Progenitor cell of endocrine pancreas (in vitro differentiated cells): ENCODE measurements at regions not wholly inside any gene's neighbourhood (a gene's known extent, or its start where the extent isn't known, plus 50 kb on each side); places are given as distances from the start of the nearest gene placed in this dataset.

Source experiments
- DNase-seq: peaks from one replicate; pipeline ENCODE4 v3.0.0; 2021; ENCODE audit warnings: low spot score; ENCODE audit not compliant: unreplicated experiment
- H3K27ac Mint-ChIP-seq: 2 replicates; pipeline ENCODE4 v1.8.0; 2021; ENCODE audit warnings: mild to moderate bottlenecking, moderate library complexity, mixed read lengths
- H3K27me3 Mint-ChIP-seq: 2 replicates; pipeline ENCODE4 v1.8.0; 2021; ENCODE audit warnings: mixed read lengths
- H3K36me3 Mint-ChIP-seq: 2 replicates; pipeline ENCODE4 v1.8.0; 2022; ENCODE audit warnings: mixed read lengths; ENCODE audit not compliant: insufficient read depth
- H3K4me1 Mint-ChIP-seq: 2 replicates; pipeline ENCODE4 v1.8.0; 2021; ENCODE audit warnings: low read depth, mixed read lengths
- H3K4me3 Mint-ChIP-seq: 2 replicates; pipeline ENCODE4 v1.8.0; 2021; ENCODE audit warnings: low read depth, mild to moderate bottlenecking, moderate library complexity, mixed read lengths
- H3K9me3 Mint-ChIP-seq: 2 replicates; pipeline ENCODE4 v1.8.0; 2021; ENCODE audit warnings: low read depth, mixed read lengths
- TF ChIP-seq, protein P1 (sequence below): fragments of 200-600 bp; sonication (generic); IDR thresholded peaks from one replicate; pipeline ENCODE4 v1.5.0; 2021; ENCODE audit warnings: antibody characterized with exemption, mild to moderate bottlenecking; ENCODE audit not compliant: unreplicated experiment

DNA sequence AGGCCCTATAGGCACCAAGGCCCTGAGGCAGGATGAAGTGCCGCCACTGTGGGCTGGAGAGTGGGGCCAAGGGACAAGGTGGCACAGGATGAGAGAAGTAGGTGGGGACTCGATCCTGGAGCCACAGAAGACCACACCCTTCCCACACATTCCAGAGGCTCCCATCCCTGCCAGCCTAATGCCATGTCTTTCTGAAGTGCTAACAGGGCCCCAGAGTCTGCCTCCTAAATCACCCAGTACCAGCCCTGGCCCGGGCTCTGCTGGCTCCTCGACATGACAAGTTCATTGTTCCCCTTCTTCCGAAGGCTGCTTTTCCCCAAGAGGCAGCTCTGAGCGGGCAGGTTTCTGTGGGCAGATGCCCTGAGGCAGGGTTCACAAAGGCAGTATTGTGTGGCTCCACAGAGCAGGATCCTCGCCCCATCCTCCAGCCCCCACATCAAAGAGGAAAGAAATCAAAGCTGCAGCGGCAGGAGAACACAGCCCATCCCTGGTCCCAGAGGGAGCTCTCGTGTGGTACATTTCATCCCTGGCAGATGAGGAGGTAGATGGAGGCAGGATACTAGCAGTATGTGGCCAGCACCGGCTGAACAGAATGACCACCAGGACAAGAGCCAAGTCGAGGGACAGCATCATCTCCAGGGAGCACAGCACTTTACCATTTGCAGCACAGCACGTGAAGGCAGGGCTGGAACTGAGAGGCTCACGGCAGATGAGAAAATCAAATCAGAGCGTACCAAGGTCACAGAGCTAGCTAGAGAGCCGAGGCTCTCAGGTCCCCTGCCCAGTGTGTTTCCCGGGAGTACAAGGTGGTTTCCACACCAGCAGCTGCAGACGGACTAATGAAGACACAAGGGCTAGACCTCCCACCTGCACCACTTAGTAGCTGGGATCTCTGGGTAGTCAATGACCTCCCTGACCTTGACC lies 64.8 kb downstream of the SYF2 start:
- Mint-ChIP-seq H3K36me3 (peaks cover 1% of the 10 kb centered on the region), H3K9me3 (peaks cover 6% of the 10 kb centered on the region), H3K4me3 (peak overlapping the region; percentile 45), H3K27me3 (no peaks in the 10 kb centered on the region), H3K27ac (peak overlapping the region; percentile 95), H3K4me1 (peaks cover 41% of the 10 kb centered on the region)
- no peak for DNase-seq
- TF ChIP-seq, protein P1, sequence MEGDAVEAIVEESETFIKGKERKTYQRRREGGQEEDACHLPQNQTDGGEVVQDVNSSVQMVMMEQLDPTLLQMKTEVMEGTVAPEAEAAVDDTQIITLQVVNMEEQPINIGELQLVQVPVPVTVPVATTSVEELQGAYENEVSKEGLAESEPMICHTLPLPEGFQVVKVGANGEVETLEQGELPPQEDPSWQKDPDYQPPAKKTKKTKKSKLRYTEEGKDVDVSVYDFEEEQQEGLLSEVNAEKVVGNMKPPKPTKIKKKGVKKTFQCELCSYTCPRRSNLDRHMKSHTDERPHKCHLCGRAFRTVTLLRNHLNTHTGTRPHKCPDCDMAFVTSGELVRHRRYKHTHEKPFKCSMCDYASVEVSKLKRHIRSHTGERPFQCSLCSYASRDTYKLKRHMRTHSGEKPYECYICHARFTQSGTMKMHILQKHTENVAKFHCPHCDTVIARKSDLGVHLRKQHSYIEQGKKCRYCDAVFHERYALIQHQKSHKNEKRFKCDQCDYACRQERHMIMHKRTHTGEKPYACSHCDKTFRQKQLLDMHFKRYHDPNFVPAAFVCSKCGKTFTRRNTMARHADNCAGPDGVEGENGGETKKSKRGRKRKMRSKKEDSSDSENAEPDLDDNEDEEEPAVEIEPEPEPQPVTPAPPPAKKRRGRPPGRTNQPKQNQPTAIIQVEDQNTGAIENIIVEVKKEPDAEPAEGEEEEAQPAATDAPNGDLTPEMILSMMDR = no peak

DNA sequence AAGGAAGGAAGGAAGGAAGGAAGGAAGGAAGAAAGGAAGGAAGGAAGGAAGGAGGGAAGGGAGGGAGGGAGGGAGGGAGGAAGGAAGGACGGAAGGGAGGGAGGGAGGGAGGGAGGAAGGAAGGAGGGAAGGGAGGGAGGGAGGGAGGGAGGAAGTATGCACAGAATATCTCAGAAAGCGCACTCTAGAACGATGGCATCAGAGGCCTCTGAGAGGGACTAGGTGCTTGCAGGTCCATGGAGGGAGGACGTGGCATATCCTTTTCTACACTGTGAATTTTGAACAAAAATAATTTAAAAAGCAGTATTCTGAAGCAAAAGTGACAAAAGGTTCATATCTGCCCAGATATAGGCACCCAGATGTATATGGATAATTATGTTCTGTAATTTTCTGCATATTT lies 65.5 kb downstream of the SYF2 start:
- DNase-seq = no peak
- Mint-ChIP-seq H3K27me3 (no peaks in the 10 kb centered on the region), H3K27ac (no peak overlapping the region), H3K4me3 (no peak overlapping the region), H3K4me1 (peaks cover 37% of the 10 kb centered on the region), H3K36me3 (peaks cover 1% of the 10 kb centered on the region), H3K9me3 (peaks cover 6% of the 10 kb centered on the region)
- TF ChIP-seq, protein P1 = no peak

DNA sequence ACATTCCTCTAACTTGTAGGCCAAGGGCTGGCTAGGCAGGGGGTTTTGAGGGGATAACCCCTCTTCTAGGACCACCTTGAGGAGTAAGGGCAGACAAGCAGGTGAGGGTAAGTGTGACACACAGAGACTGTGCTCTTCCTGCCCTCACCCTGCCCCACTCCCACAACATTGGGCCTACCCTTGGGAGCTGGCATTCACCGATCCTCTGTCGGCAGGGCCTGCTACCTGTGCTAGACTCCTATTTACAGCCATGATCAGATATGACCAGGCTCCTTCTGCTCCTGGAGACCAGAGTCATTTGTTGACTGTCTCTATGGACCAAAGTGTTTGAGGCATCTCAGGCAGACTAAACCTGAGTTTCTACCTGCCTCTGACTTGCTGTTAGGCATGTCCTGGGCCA lies 68.3 kb downstream of the SYF2 start:
- peaks cover 1% of the 10 kb centered on the region for H3K36me3 Mint-ChIP-seq

DNA sequence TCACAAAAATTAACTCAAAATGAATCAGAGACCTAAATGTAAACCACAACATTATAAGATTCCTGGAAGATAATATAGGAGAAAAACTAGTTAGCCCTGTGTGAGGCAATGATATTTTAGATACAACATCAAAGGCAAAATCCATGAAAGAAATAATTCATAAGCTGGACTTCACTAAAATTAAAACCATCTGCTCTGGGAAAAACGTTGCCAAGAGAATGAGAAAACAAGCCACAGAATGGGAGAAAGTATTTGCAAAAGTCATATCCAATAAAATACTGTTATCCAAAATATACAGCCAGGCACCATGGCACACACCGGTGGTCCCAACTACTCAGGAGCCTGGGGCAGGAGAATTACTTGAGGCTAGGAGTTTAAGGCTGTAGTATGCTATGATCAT lies 70.3 kb downstream of the SYF2 start:
- no peaks in the 10 kb centered on the region for H3K27me3 Mint-ChIP-seq
- no peak overlapping the region for H3K4me3 Mint-ChIP-seq
- peaks cover 1% of the 10 kb centered on the region for H3K36me3 Mint-ChIP-seq
- no peak overlapping the region for H3K27ac Mint-ChIP-seq
- H3K9me3 Mint-ChIP-seq = peaks cover 11% of the 10 kb centered on the region
- DNase-seq = no peak
- peaks cover 4% of the 10 kb centered on the region for H3K4me1 Mint-ChIP-seq
- TF ChIP-seq, protein P1 = no peak

More for the DNA sequence above, 68.3 kb downstream of the SYF2 start:
- Mint-ChIP-seq H3K9me3 (peaks cover 8% of the 10 kb centered on the region), H3K27ac (no peak overlapping the region), H3K4me1 (peaks cover 21% of the 10 kb centered on the region), H3K27me3 (no peaks in the 10 kb centered on the region), H3K4me3 (no peak overlapping the region)
- TF ChIP-seq, protein P1 = no peak
- no peak for DNase-seq

DNA sequence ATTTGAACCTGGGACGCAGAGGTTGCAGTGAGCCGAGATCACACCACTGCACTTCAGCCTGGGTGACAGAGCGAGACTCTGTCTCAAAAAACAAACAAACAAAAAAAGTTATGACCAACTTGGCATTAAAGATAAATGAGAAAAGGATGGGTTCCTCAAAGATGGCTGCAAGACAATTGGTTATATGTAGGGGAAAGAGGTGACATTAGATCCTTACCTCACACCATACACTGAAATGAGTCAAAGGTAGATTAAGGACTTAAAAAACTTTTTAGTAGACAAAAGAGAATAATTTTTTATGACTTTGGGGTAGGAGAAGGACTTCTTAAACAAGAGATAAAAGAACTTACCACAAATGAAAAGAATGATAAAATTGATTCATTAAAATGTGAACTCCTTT lies 74.5 kb downstream of the SYF2 start:
- no peak overlapping the region for H3K27ac Mint-ChIP-seq
- no peaks in the 10 kb centered on the region for H3K4me1 Mint-ChIP-seq
- H3K9me3 Mint-ChIP-seq = peaks cover 17% of the 10 kb centered on the region
- TF ChIP-seq, protein P1 = no peak
- peaks cover 3% of the 10 kb centered on the region for H3K27me3 Mint-ChIP-seq
- no peaks in the 10 kb centered on the region for H3K36me3 Mint-ChIP-seq
- no peak for DNase-seq
- H3K4me3 Mint-ChIP-seq = no peak overlapping the region
